ENCODE measurements at regions not wholly inside any gene's neighbourhood (a gene's known extent, or its start where the extent isn't known, plus 50 kb on each side); places are given as distances from the start of the nearest gene placed in this dataset.

DNA sequence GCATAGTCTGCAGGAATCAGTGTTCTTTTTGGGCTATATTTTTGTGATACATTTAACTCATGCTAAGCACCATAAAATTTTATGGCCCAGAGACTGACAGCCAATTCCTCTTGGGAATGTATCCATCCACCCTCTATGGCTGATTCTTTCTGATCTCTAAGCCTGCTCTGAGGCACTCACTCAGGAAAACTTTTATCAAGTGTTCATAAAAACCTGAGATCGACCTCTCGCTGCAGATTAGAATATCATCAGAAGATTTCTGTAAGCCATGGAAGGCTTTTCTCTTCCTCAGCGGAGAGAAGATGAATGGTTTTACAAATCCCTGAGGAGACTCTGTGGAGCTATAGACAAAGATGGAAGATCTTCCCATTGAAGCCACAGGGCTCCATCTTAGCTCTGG, 489.8 kb upstream of the GHITM start:
- TF ChIP-seq, protein P1, sequence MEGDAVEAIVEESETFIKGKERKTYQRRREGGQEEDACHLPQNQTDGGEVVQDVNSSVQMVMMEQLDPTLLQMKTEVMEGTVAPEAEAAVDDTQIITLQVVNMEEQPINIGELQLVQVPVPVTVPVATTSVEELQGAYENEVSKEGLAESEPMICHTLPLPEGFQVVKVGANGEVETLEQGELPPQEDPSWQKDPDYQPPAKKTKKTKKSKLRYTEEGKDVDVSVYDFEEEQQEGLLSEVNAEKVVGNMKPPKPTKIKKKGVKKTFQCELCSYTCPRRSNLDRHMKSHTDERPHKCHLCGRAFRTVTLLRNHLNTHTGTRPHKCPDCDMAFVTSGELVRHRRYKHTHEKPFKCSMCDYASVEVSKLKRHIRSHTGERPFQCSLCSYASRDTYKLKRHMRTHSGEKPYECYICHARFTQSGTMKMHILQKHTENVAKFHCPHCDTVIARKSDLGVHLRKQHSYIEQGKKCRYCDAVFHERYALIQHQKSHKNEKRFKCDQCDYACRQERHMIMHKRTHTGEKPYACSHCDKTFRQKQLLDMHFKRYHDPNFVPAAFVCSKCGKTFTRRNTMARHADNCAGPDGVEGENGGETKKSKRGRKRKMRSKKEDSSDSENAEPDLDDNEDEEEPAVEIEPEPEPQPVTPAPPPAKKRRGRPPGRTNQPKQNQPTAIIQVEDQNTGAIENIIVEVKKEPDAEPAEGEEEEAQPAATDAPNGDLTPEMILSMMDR (IDR thresholded peaks at IDR 0.05) = no peak
- TF ChIP-seq EP300 (IDR thresholded peaks at IDR 0.05) (no peak), POLR2A (IDR thresholded peaks at IDR 0.05) (no peak)
